Glomerular endothelial cell (primary cell): ENCODE measurements at regions not wholly inside any gene's neighbourhood (a gene's known extent, or its start where the extent isn't known, plus 50 kb on each side); places are given as distances from the start of the nearest gene placed in this dataset.
A peak's percentile ranks its signal among the peaks of the same experiment; 100 is the strongest.

Experiments
- DNase-seq: peaks from one replicate; pipeline ENCODE4 v3.0.0-alpha.2; 2011; ENCODE audit warnings: low read depth, low spot score; ENCODE audit errors: extremely low read depth

DNA sequence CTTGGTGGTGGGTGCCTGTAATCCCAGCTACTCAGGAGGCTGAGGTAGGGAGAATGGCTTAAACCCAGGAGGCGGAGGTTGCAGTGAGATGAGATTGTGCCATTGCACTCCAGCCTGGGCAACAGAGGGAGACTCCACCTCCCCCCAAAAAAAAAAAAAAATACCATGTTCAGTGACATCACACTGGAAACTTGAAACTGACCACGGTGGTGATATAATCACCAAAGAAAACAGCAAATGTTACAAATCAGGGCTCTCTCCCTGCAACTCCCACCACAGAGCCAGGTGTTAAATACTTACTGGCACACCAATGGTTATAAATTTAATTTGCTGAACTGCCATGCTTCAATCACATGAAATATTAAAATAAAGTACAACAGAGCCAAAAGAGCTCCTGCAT is 81.4 kb downstream of the ZNF608 start:
- no peak for DNase-seq

- no peak for DNase-seq
These were observed 82.2 kb downstream of the ZNF608 start for GRCh38 chr5:124664287-124664686.

- DNase-seq, result no peak
These were observed 83.3 kb downstream of the ZNF608 start for GRCh38 chr5:124663101-124663506.

- DNase-seq, result no peak
These were observed 84.2 kb downstream of the ZNF608 start for GRCh38 chr5:124662181-124662781.

GRCh38 chr5:124661317-124662141 is 84.9 kb downstream of the ZNF608 start:
- DNase-seq, result no peak

DNA sequence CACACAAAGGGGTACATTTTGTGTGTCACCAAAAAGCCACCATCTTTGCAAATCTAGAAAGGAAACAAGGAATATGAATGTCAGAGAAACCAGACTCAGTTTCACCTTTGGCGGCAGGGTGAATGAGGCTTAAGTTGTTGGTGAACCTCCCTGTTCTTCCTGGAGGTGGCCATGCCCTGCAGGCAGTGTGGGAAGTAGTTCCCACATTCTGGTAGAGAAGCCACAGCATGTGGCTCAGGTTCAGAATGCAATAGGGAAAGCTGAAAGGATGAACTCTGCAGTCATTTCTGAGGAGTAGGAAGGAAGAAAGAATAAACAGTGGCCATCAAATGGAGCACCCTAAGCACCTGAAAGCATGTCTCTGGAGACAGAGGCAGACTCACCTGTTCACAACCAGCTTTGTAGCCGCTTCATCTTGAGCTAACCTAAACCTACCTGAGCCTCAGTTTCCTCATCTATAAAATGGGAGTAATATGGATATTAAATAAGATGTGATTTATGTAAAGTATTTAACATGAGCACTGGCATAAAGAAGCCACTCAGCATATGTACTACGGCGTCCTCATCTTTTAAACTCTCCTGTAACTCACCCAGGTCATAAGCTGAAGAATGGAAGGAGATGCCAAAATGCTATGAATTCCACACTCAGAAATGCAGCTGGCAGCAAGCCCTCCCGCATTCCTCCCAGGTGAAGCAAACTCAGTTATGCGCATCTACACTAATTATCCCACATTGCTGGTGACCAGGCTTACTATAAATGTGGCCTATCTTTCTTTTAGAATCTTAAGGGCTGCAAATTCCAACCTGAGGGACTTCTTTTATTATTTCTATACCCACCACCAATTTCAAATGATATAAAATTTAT is 86.0 kb downstream of the ZNF608 start:
- no peak for DNase-seq

- DNase-seq, result no peak
These were observed 86.6 kb downstream of the ZNF608 start for GRCh38 chr5:124659798-124660197.

DNA sequence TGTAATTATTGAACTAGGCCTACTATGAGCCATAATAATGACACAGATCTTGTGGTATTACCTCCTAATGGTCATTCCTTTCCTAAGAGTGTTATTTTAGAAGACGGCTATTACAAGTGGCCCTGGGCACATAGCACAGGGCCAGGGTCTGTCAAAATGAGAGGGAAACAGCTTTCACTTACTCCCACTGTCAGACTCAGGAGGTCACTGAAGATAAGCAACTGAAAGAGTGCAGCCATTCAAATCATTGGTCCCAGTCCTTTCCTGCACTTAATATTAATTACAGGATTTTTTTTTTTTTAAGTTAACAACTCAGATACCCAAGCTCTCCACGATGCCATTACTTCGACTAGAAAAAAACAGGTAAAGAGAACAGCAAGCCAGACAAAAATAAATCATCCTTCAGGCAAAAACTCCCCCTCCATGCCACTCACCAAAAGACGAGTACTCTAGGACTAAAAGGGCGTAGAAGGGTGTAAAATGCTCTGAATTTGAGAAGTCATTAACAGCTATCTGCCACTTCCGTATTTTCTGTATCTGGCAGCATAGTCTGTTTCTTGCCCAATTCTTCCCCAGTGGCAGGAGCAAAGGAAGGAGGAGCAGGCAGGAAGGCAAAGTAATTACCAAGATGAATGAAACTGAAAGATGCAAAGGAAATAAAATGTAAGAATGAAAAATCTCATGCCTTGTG is 87.4 kb downstream of the ZNF608 start:
- no peak for DNase-seq

DNA sequence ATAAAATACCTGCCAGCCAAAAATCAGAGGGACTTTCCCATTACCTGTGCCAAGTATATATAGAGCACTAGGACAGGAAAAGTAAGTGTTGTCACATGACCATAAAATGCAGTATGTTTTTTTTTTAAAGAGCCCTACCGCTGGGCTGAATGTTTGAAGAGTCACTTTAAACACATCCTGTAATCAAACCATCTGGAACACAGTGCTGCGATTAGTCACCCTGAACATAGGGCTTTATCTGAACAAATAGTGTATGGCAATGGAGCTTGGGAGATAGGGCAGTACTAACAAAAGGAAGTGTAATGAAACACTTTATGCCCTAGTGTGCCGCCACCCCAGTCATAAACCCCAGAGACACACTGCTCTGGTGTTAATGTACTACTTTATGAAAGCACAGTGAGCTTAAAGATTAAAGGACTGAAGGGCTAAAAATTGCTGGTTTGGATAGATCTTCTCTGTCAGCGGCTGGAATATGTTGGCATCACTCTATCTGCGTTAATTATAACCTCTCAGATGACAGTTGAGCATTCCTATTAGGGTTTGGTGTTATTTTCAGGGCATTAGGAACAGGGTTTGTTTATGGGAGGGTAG is 90.4 kb downstream of the ZNF608 start:
- DNase-seq, result no peak

- no peak for DNase-seq
These were observed 91.1 kb downstream of the ZNF608 start for GRCh38 chr5:124655251-124655917.

DNA sequence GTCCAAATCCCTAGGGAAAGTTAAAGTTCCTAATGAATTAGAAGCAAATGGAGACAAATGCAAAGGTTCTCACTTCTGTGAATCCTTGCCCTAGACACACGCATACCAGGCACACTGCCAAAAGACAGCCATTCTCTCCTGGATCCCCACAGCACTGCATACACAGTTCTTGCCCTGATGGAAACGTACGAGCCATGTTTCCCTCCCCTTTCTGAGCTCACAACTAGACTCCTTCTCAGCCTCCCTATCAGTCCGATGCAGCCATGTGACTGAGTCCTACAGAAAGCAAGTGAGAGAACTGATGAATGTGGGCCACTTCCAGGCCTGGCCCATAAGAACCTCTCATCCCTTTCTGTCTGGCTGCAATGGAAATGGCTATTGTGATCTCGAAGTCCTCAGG is 92.0 kb downstream of the ZNF608 start:
- DNase-seq, result no peak

DNA sequence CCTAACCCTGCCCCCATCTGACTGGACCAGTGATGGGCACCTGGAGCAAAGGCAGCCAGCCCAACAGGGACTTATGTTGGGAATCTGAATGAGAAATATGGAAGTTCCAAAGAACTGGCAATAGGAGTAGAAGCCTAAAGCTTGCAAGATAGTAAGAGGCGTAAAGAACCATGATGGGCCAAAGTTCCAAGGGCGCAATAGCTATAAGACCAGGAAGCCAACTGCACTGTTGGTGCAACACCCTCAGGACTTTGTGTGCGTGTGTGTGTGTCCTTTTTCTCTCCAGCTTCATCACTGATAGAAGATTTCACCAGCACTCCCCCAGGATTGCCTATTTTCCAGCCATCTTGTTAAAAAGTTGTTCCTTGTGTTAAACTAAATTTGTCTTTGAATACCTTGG is 92.8 kb downstream of the ZNF608 start:
- no peak for DNase-seq

GRCh38 chr5:124652892-124653441 is 93.5 kb downstream of the ZNF608 start:
- DNase-seq, result no peak

GRCh38 chr5:124652514-124652819 is 94.0 kb downstream of the ZNF608 start:
- DNase-seq, result no peak

DNA sequence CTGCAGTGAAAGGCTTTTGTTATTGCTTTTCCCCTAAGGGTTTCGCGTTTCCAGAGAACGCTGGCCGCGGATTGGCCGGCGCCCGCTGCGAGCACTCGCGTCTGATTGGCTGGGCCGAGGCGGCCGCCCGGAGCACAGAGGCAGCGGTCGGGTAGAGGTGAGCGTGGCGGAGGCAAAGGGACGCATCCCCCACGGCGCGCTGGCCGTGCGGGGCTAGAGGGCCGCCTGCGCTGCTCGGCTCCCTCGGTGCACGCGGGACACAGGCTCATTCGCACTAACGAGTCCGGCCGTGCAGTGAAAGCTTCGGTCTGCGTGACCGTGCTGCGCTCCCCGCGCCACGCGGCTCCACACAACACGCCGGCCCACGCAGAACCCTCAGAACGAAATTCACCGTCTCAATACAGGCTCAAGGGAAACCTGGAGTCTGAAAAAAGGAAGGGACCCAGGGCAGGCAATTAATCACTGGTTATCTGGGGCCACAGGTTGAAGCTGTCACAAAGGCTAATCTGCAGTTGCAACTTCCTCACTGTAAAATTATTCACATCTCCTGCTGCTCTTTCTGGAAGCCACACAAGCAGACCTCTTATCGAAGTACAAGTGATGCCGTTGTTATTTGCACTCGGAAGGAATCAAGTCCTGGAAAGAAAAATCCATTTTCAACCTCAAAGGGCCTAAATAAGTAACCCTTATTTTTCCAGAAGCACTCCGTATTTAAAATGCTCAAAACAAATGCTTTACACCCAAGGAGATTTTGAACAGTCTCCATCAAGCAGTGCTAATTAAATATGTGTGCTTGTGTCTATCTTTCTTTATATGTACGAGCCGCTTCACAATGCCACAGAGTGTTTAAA is 94.6 kb downstream of the ZNF608 start:
- DNase-seq, result no peak

DNA sequence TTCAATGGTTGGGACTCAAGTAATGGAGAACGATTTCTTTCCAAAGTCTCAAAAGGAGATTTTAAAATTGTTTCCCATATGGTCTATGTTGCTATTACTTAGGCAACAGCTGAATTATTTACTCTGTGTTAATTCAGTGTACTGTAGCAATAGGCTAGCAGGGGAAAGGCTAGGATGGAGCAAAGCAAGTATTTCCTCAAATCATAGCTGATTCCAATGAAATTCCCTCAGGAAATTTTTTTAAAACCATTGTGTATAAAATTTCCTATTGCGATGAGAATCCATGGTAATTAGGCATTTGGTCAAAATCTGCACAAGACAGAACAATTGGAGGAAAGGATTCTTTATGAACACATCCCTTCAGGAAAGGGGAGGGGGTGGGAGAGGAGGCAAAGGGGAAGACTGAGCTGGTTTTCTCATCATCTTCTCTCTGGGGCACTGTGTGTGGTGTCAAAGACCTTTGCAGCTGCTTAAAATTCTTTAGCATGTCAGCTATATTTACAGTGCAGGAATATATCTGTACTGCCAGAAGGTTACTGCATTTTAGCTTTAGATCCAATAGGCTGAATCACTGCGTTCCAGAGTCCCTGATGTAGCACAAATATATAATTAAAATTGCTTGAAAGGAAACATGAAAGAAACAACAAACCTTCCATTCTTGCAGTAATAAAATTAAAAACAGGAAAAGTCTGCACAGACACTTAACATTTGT is 95.3 kb downstream of the ZNF608 start:
- peak; percentile 96 for DNase-seq

DNA sequence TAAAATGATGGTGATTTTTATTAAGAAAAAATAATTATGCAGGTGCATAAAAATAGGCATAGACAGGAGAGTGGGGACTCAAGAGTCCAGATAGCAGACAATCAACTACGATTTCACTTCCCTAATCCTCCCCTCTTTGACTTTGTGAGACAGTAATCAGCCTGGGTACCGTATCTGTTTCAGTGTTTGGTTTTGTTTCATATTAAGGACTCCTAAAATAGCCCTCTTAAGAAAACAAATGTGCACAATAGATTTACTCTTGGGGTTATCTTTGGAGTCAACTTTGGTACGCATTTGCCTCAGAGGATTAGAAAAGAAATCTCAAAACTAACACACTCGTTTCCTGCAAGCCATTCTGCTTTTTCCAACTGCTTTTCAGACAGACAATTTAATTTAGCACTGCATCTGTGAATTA is 96.3 kb downstream of the ZNF608 start:
- no peak for DNase-seq

- peak; percentile 96 for DNase-seq
These were observed 96.8 kb downstream of the ZNF608 start for GRCh38 chr5:124649491-124650146.
